Thoracic aorta (tissue), 2 donors: ENCODE measurements at regions not wholly inside any gene's neighbourhood (a gene's known extent, or its start where the extent isn't known, plus 50 kb on each side); places are given as distances from the start of the nearest gene placed in this dataset.

Experiments used
- ATAC-seq: fragments of 150-250 bp; one replicate; pipeline ENCODE4 v1.8.0; 2017; ENCODE audit warnings: low read depth; ENCODE audit not compliant: insufficient number of reproducible peaks, low FRiP score
- DNase-seq: peaks from one replicate; pipeline ENCODE4 v3.0.0-alpha.2; 2020; ENCODE audit warnings: low spot score
- H3K27ac ChIP-seq, 2 donors: fragments of 200-600 bp; sonication (generic); 1 replicate in 1 of 2; 2 replicates in 1 of 2; pipeline ENCODE4 v1.5.1; 2016; ENCODE audit warnings: mild to moderate bottlenecking in 2 of 2, moderate library complexity in 2 of 2
- H3K27me3 ChIP-seq: fragments of 200-600 bp; sonication (generic); replicated peaks from 2 replicates; pipeline ENCODE4 v1.6.0; 2016; ENCODE audit warnings: mild to moderate bottlenecking; ENCODE audit not compliant: insufficient read depth
- H3K36me3 ChIP-seq: fragments of 200-600 bp; sonication (generic); one replicate; pipeline ENCODE4 v1.5.1; 2016
- H3K4me1 ChIP-seq, 2 donors: fragments of 200-600 bp; sonication (generic); 1 replicate in 1 of 2; 2 replicates in 1 of 2; pipeline versions ENCODE4 v1.5.1 to v1.6.0; 2016; ENCODE audit warnings: low read depth in 2 of 2, mild to moderate bottlenecking in 1 of 2; ENCODE audit not compliant: control insufficient read depth in 1 of 2
- H3K4me3 ChIP-seq: fragments of 200-600 bp; sonication (generic); 2 replicates; pipeline ENCODE4 v1.5.1; 2016; ENCODE audit warnings: mild to moderate bottlenecking
- H3K9me3 ChIP-seq: fragments of 200-600 bp; sonication (generic); 2 replicates; pipeline ENCODE4 v1.5.1; 2016
- TF ChIP-seq, protein P1 (sequence below): fragments of 200-600 bp; sonication (generic); IDR thresholded peaks from one replicate; pipeline ENCODE4 v1.5.1; 2019; ENCODE audit warnings: antibody characterized with exemption

- Histone ChIP-seq H3K9me3 (no peaks in the 10 kb centered on the region), H3K36me3 (no peaks in the 10 kb centered on the region), H3K4me3 (no peak overlapping the region), H3K27me3 (no peaks in the 10 kb centered on the region), H3K27ac (no peak overlapping the region), H3K4me1 (no peaks in the 10 kb centered on the region)
- TF ChIP-seq, protein P1, sequence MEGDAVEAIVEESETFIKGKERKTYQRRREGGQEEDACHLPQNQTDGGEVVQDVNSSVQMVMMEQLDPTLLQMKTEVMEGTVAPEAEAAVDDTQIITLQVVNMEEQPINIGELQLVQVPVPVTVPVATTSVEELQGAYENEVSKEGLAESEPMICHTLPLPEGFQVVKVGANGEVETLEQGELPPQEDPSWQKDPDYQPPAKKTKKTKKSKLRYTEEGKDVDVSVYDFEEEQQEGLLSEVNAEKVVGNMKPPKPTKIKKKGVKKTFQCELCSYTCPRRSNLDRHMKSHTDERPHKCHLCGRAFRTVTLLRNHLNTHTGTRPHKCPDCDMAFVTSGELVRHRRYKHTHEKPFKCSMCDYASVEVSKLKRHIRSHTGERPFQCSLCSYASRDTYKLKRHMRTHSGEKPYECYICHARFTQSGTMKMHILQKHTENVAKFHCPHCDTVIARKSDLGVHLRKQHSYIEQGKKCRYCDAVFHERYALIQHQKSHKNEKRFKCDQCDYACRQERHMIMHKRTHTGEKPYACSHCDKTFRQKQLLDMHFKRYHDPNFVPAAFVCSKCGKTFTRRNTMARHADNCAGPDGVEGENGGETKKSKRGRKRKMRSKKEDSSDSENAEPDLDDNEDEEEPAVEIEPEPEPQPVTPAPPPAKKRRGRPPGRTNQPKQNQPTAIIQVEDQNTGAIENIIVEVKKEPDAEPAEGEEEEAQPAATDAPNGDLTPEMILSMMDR, result no peak
- ATAC-seq, result no peak
- DNase-seq, result no peak
These were observed 118.5 kb upstream of the ADCY1 start for GRCh38 chr7:45455662-45456061.

GRCh38 chr7:45456105-45456504 lies 118.1 kb upstream of the ADCY1 start:
- peak; percentile 8 for ATAC-seq
- no peak overlapping the region for H3K27ac ChIP-seq
- TF ChIP-seq, protein P1, result no peak
- H3K27me3 ChIP-seq, result no peaks in the 10 kb centered on the region
- H3K4me1 ChIP-seq, result no peaks in the 10 kb centered on the region
- H3K36me3 ChIP-seq, result no peaks in the 10 kb centered on the region
- no peak for DNase-seq
- no peak overlapping the region for H3K4me3 ChIP-seq
- no peaks in the 10 kb centered on the region for H3K9me3 ChIP-seq

DNA sequence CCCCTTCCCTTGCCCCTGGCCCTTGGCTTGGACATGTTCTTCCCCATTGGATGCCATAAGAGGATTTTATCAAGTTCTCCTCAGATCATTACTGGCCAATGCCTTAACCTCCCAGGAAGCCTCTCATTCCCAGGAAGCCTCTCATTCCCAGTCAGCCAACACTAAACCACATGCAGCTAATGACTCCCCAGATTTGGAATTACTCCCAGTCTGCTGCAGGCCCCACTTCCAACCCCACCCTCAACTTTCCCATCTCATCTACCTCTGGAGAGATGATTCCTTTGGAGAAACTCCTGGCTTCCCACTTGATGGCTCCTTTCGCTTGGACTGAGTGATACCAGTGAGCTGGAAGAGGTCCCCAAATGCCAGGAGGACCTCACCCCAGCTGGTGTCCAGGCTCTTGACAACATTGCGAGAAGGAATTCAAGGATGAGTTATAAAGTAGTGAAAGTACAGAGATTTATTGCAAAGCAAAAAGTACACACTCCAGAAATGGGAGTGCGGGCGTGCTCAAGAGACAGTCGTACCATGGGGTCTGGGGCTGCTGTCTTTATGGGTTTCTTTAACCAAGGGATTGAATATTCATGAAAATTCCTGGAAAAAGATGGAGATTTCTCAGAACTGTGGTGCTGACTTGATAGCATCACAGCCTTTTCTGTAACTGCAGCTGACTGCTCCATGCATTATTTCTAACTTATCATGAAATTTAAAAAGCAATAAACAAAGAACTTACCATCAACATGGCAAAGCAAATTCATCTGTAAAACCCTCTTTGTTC lies 117.2 kb upstream of the ADCY1 start:
- no peaks in the 10 kb centered on the region for H3K4me1 ChIP-seq
- DNase-seq, result no peak
- H3K27ac ChIP-seq, result no peak overlapping the region
- no peaks in the 10 kb centered on the region for H3K9me3 ChIP-seq
- H3K4me3 ChIP-seq, result no peak overlapping the region
- H3K27me3 ChIP-seq, result no peaks in the 10 kb centered on the region
- ATAC-seq, result no peak
- H3K36me3 ChIP-seq, result no peaks in the 10 kb centered on the region
- TF ChIP-seq, protein P1, result no peak

DNA sequence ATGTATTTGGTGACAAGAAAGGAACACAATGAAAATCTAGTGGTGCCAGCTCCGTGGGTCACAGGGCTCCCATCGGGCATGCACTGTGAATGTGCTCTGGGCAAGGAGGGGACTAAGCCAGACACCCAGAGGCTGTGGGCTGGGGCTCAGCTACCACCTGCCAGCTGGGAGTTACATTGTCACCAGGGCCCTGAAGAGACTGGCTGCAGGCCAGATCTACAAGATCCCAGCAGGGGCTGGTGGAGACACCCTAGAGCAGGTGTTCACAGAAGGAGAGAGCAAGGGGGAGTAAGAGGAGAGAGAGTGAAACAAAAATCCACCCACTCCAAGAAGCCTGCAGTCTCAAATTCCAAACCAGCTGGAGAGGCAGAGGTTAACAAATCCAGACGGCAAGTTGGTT lies 116.6 kb upstream of the ADCY1 start:
- H3K27ac ChIP-seq, result no peak overlapping the region
- TF ChIP-seq, protein P1, result no peak
- no peaks in the 10 kb centered on the region for H3K4me1 ChIP-seq
- no peaks in the 10 kb centered on the region for H3K27me3 ChIP-seq
- DNase-seq, result no peak
- no peaks in the 10 kb centered on the region for H3K9me3 ChIP-seq
- no peak overlapping the region for H3K4me3 ChIP-seq
- H3K36me3 ChIP-seq, result no peaks in the 10 kb centered on the region
- no peak for ATAC-seq

DNA sequence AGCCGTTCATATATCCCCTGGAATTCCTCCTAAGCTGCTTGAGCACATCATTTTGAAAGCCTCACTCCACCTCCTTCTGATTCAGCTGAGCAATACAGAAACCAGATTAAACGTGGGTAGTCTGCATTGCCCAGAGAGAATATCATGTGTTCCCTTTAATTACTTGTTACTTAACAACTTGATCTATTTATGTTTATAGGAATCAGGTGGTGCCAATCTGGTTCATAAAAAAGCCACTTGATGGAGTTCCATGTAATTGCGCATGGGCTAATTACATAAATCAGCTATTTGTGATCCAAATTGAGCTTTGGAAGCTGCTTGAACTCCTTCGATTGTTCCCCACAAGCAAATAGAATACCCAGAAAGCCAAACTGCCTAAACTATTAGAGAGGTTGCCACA lies 114.7 kb upstream of the ADCY1 start:
- Histone ChIP-seq H3K27me3 (no peaks in the 10 kb centered on the region), H3K4me3 (no peak overlapping the region), H3K36me3 (no peaks in the 10 kb centered on the region), H3K27ac (no peak overlapping the region), H3K9me3 (no peaks in the 10 kb centered on the region), H3K4me1 (no peaks in the 10 kb centered on the region)
- no peak for DNase-seq
- no peak for ATAC-seq
- TF ChIP-seq, protein P1, result no peak
